ENCODE measurements at regions not wholly inside any gene's neighbourhood (a gene's known extent, or its start where the extent isn't known, plus 50 kb on each side); places are given as distances from the start of the nearest gene placed in this dataset.

DNA sequence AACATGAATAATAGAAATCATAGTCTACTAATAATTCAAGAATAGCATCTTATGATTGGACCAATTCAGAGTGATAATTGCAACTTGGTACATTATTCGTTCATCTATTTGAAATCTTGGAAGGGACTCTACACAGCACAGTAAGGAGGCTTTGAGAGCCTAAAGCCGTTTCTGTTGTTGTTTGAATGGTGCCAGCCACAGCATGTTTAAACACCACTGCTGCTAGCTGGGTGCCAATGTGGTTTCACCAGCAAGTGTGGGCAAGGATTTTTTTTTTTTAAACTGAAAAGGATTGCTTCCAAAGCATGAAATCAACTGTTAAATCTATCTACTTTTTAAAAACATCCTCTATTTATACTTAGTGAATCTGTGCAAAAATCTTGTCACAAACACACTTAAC, 253.9 kb upstream of the MAP3K1 start:
- TF ChIP-seq, protein P1, sequence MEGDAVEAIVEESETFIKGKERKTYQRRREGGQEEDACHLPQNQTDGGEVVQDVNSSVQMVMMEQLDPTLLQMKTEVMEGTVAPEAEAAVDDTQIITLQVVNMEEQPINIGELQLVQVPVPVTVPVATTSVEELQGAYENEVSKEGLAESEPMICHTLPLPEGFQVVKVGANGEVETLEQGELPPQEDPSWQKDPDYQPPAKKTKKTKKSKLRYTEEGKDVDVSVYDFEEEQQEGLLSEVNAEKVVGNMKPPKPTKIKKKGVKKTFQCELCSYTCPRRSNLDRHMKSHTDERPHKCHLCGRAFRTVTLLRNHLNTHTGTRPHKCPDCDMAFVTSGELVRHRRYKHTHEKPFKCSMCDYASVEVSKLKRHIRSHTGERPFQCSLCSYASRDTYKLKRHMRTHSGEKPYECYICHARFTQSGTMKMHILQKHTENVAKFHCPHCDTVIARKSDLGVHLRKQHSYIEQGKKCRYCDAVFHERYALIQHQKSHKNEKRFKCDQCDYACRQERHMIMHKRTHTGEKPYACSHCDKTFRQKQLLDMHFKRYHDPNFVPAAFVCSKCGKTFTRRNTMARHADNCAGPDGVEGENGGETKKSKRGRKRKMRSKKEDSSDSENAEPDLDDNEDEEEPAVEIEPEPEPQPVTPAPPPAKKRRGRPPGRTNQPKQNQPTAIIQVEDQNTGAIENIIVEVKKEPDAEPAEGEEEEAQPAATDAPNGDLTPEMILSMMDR (IDR thresholded peaks at IDR 0.05), result no peak
- no peak for TF ChIP-seq POLR2A (IDR thresholded peaks at IDR 0.05; ENCODE audit: low read depth)
- TF ChIP-seq EP300 (IDR thresholded peaks at IDR 0.05), result no peak
- TF ChIP-seq POLR2AphosphoS5 (IDR thresholded peaks at IDR 0.05), result no peak
